ENCODE measurements at regions not wholly inside any gene's neighbourhood (a gene's known extent, or its start where the extent isn't known, plus 50 kb on each side); places are given as distances from the start of the nearest gene placed in this dataset.

- Histone ChIP-seq H3K4me3 (no peak overlapping the region), H3K27ac (no peak overlapping the region), H3K9me3 (no peaks in the 10 kb centered on the region), H3K27me3 (no peaks in the 10 kb centered on the region), H3K4me1 (no peaks in the 10 kb centered on the region), H3K36me3 (no peaks in the 10 kb centered on the region)
- 70 to 80% methylated on average over 5 of the region's 5 CpGs for WGBS, 2 donors
- DNase-seq: no peak
- TF ChIP-seq CTCF (IDR thresholded peaks at IDR 0.05): no peak
- no peak for TF ChIP-seq EP300 (IDR thresholded peaks at IDR 0.05)
- no peak for TF ChIP-seq POLR2A (IDR thresholded peaks at IDR 0.05)
- TF ChIP-seq POLR2AphosphoS5 (IDR thresholded peaks at IDR 0.05): no peak
- intact Hi-C loops (cut with DNase I): no loop called here
Observed at GRCh38 chr6:4503700-4504099, 272.5 kb upstream of the CDYL start.

DNA sequence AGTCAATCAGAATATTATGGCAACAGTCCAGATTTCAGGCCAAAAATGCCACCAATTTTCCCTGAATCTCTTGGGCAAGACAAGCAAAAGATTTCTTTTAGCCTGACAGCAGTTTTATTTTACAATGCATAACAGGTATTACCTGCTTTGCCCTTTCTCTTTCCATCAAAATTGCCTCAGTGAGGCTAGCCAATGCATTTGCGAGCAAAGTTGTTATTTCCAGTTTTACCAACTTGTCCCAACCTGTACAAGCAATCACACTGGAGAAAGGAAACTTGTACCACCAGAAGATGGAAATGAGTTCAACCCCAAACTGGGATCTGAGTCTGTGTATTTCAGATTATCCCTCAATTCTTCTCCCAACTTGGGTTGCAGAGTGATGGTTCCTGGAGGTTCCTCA lies 279.9 kb upstream of the CDYL start:
- 93 to 94% methylated on average over 1 of the region's 1 CpG for WGBS, 2 donors
- no peak for DNase-seq

GRCh38 chr6:4491501-4492260 lies 284.5 kb upstream of the CDYL start:
- TF ChIP-seq EP300 (IDR thresholded peaks at IDR 0.05): no peak
- TF ChIP-seq CTCF (IDR thresholded peaks at IDR 0.05): no peak
- no peak for TF ChIP-seq POLR2A (IDR thresholded peaks at IDR 0.05)
- TF ChIP-seq POLR2AphosphoS5 (IDR thresholded peaks at IDR 0.05): no peak
- 73 to 87% methylated on average over 7 of the region's 7 CpGs for WGBS, 2 donors
- H3K27me3 ChIP-seq: no peaks in the 10 kb centered on the region
- H3K27ac ChIP-seq: no peak overlapping the region
- H3K36me3 ChIP-seq: no peaks in the 10 kb centered on the region
- H3K4me3 ChIP-seq: no peak overlapping the region
- no peak for DNase-seq
- intact Hi-C loops (cut with DNase I): no loop called here
- H3K9me3 ChIP-seq: peaks cover 0 to 7% (median 5%) of the 10 kb centered on the region in 4 donors
- no peaks in the 10 kb centered on the region for H3K4me1 ChIP-seq

More for the DNA sequence above, 279.9 kb upstream of the CDYL start:
- no peaks in the 10 kb centered on the region for H3K27me3 ChIP-seq
- no peak overlapping the region for H3K4me3 ChIP-seq
- TF ChIP-seq POLR2AphosphoS5 (IDR thresholded peaks at IDR 0.05): no peak
- TF ChIP-seq EP300 (IDR thresholded peaks at IDR 0.05): no peak
- no peak for TF ChIP-seq POLR2A (IDR thresholded peaks at IDR 0.05)
- TF ChIP-seq CTCF (IDR thresholded peaks at IDR 0.05): no peak
- no peaks in the 10 kb centered on the region for H3K36me3 ChIP-seq
- H3K9me3 ChIP-seq: no peaks in the 10 kb centered on the region
- H3K4me1 ChIP-seq: no peaks in the 10 kb centered on the region
- H3K27ac ChIP-seq: no peak overlapping the region
- intact Hi-C loops (cut with DNase I): no loop called here

- intact Hi-C loops (cut with DNase I): no loop called here
- Histone ChIP-seq H3K36me3 (no peaks in the 10 kb centered on the region), H3K4me3 (no peak overlapping the region), H3K9me3 (peaks cover 0 to 7% (median 5%) of the 10 kb centered on the region in 4 donors), H3K27ac (no peak overlapping the region), H3K4me1 (no peaks in the 10 kb centered on the region), H3K27me3 (no peaks in the 10 kb centered on the region)
- WGBS, 2 donors: 67% methylated on average over 4 of the region's 4 CpGs
- TF ChIP-seq EP300 (IDR thresholded peaks at IDR 0.05) (no peak), POLR2A (IDR thresholded peaks at IDR 0.05) (no peak), POLR2AphosphoS5 (IDR thresholded peaks at IDR 0.05) (no peak), CTCF (IDR thresholded peaks at IDR 0.05) (no peak)
- no peak for DNase-seq
Observed at GRCh38 chr6:4489538-4489937, 286.7 kb upstream of the CDYL start.

- H3K27ac ChIP-seq: no peak overlapping the region
- no peaks in the 10 kb centered on the region for H3K36me3 ChIP-seq
- DNase-seq: no peak
- no peak overlapping the region for H3K4me3 ChIP-seq
- peaks cover 0 to 7% (median 5%) of the 10 kb centered on the region in 4 donors for H3K9me3 ChIP-seq
- no peak for TF ChIP-seq POLR2AphosphoS5 (IDR thresholded peaks at IDR 0.05)
- WGBS, 2 donors: 96 to 97% methylated on average over 3 of the region's 3 CpGs
- no peaks in the 10 kb centered on the region for H3K4me1 ChIP-seq
- intact Hi-C loops (cut with DNase I): no loop called here
- H3K27me3 ChIP-seq: no peaks in the 10 kb centered on the region
Observed at GRCh38 chr6:4488389-4488788, 287.8 kb upstream of the CDYL start.

All from sigmoid colon (tissue), 6 donors.